ENCODE measurements at regions not wholly inside any gene's neighbourhood (a gene's known extent, or its start where the extent isn't known, plus 50 kb on each side); places are given as distances from the start of the nearest gene placed in this dataset.

GRCh38 chr1:14437417-14437918, 161.0 kb upstream of the KAZN start:
- Mint-ChIP-seq H3K4me3 (no peak overlapping the region), H3K27me3 (ENCODE audit: low read depth in 2 of 2) (peaks cover 0 to 3% of the 10 kb centered on the region in 2 donors), H3K36me3 (no peaks in the 10 kb centered on the region), H3K27ac (no peak overlapping the region), H3K9me3 (peaks cover 0 to 2% of the 10 kb centered on the region in 2 donors), H3K4me1 (no peaks in the 10 kb centered on the region)
- Histone ChIP-seq H3K27ac (ENCODE audit: low read length) (no peak overlapping the region), H3K27me3 (ENCODE audit: control insufficient read depth, insufficient read depth, low read length) (no peaks in the 10 kb centered on the region), H3K9me3 (ENCODE audit: control insufficient read depth, insufficient read depth, low read length) (no peaks in the 10 kb centered on the region), H3K4me1 (ENCODE audit: control insufficient read depth, insufficient read depth, low read length) (no peaks in the 10 kb centered on the region), H3K36me3 (ENCODE audit: control insufficient read depth, insufficient read depth, low read length) (no peaks in the 10 kb centered on the region), H3K4me3 (ENCODE audit: low read length) (no peak overlapping the region)
- no peak for TF ChIP-seq CTCF (IDR thresholded peaks at IDR 0.05)
- DNase-seq: no peak
- intact Hi-C loops (cut with micrococcal nuclease): no loop called here
- ATAC-seq: no peak
- WGBS (ENCODE audit: insufficient coverage): 79% methylated on average over 13 of the region's 13 CpGs

GRCh38 chr1:14438127-14438769, 160.2 kb upstream of the KAZN start:
- H3K27ac Mint-ChIP-seq: no peak overlapping the region

GRCh38 chr1:14439015-14439414, 159.5 kb upstream of the KAZN start:
- H3K27me3 Mint-ChIP-seq (ENCODE audit: low read depth in 2 of 2): peaks cover 7 to 10% of the 10 kb centered on the region in 2 donors

More at GRCh38 chr1:14438127-14438769, 160.2 kb upstream of the KAZN start:
- H3K27ac ChIP-seq (ENCODE audit: low read length): no peak overlapping the region
- peaks cover 1 to 3% of the 10 kb centered on the region in 2 donors for H3K27me3 Mint-ChIP-seq (ENCODE audit: low read depth in 2 of 2)
- intact Hi-C loops (cut with micrococcal nuclease): no loop called here
- no peak overlapping the region for H3K4me3 ChIP-seq (ENCODE audit: low read length)
- H3K9me3 Mint-ChIP-seq: no peaks in the 10 kb centered on the region
- H3K4me1 ChIP-seq (ENCODE audit: control insufficient read depth, insufficient read depth, low read length): no peaks in the 10 kb centered on the region
- no peaks in the 10 kb centered on the region for H3K4me1 Mint-ChIP-seq
- 76% methylated on average over 6 of the region's 6 CpGs for WGBS (ENCODE audit: insufficient coverage)
- no peaks in the 10 kb centered on the region for H3K27me3 ChIP-seq (ENCODE audit: control insufficient read depth, insufficient read depth, low read length)
- no peak for ATAC-seq
- no peaks in the 10 kb centered on the region for H3K9me3 ChIP-seq (ENCODE audit: control insufficient read depth, insufficient read depth, low read length)
- no peaks in the 10 kb centered on the region for H3K36me3 Mint-ChIP-seq
- no peaks in the 10 kb centered on the region for H3K36me3 ChIP-seq (ENCODE audit: control insufficient read depth, insufficient read depth, low read length)
- no peak overlapping the region for H3K4me3 Mint-ChIP-seq
- TF ChIP-seq CTCF (IDR thresholded peaks at IDR 0.05): no peak
- DNase-seq: no peak

More at GRCh38 chr1:14439015-14439414, 159.5 kb upstream of the KAZN start:
- no peaks in the 10 kb centered on the region for H3K4me1 ChIP-seq (ENCODE audit: control insufficient read depth, insufficient read depth, low read length)
- no peak for ATAC-seq
- H3K9me3 ChIP-seq (ENCODE audit: control insufficient read depth, insufficient read depth, low read length): no peaks in the 10 kb centered on the region
- TF ChIP-seq CTCF (IDR thresholded peaks at IDR 0.05): no peak
- Mint-ChIP-seq H3K4me3 (no peak overlapping the region), H3K4me1 (no peaks in the 10 kb centered on the region), H3K36me3 (no peaks in the 10 kb centered on the region), H3K27ac (no peak overlapping the region), H3K9me3 (no peaks in the 10 kb centered on the region)
- H3K36me3 ChIP-seq (ENCODE audit: control insufficient read depth, insufficient read depth, low read length): no peaks in the 10 kb centered on the region
- 67% methylated on average over 1 of the region's 1 CpG for WGBS (ENCODE audit: insufficient coverage)
- H3K4me3 ChIP-seq (ENCODE audit: low read length): no peak overlapping the region
- no peak for DNase-seq
- H3K27me3 ChIP-seq (ENCODE audit: control insufficient read depth, insufficient read depth, low read length): no peaks in the 10 kb centered on the region
- intact Hi-C loops (cut with micrococcal nuclease): no loop called here
- no peak overlapping the region for H3K27ac ChIP-seq (ENCODE audit: low read length)
